ENCODE measurements at regions not wholly inside any gene's neighbourhood (a gene's known extent, or its start where the extent isn't known, plus 50 kb on each side); places are given as distances from the start of the nearest gene placed in this dataset.

GRCh38 chr13:107069108-107069776 is 501.3 kb upstream of the ARGLU1 start:
- no peak for TF ChIP-seq NR3C1 (CRISPR knock-in tag; IDR thresholded peaks at IDR 0.05)
- TF ChIP-seq DACH1 (IDR thresholded peaks at IDR 0.05; ENCODE audit: partially characterized antibody), result no peak
- TF ChIP-seq TCF7L2 (IDR thresholded peaks at IDR 0.05; ENCODE audit: low read depth, low read length), result no peak
- WGBS (ENCODE audit: insufficient coverage, low coverage, missing lambda C conversion rate), result 0% methylated on average over 4 of the region's 4 CpGs
- Histone ChIP-seq H4K20me1 (replicated peaks; ENCODE audit: control insufficient read depth, insufficient read depth, low read length) (no peaks in the 10 kb centered on the region), H3K4me1 (replicated peaks in 1 of 2; ENCODE audit: control insufficient read depth in 2 of 2, insufficient read depth in 2 of 2, low read length in 2 of 2) (no peaks in the 10 kb centered on the region), H3K79me2 (ENCODE audit: control insufficient read depth, insufficient read depth, low read length) (no peaks in the 10 kb centered on the region), H3K9ac (ENCODE audit: insufficient read depth in 1 of 2, low read depth in 2 of 2, low read length in 2 of 2) (no peak overlapping the region), H3K4me3 (no peak overlapping the region), H2AFZ (ENCODE audit: low read depth, low read length) (no peak overlapping the region), H3K36me3 (ENCODE audit: control insufficient read depth, insufficient read depth, low read length) (no peaks in the 10 kb centered on the region), H3K9me1 (ENCODE audit: control insufficient read depth, insufficient read depth, low read length) (no peaks in the 10 kb centered on the region), H3K27ac (ENCODE audit: extremely low read depth, low read depth, low read length) (no peak overlapping the region), H3K9me3 (replicated peaks; ENCODE audit: control insufficient read depth, insufficient read depth, low read depth, low read length) (no peaks in the 10 kb centered on the region), H3K4me2 (ENCODE audit: insufficient read depth, low read length) (no peak overlapping the region), H3K27me3 (ENCODE audit: control insufficient read depth in 2 of 2, insufficient read depth in 2 of 2, low read length in 2 of 2) (no peaks in the 10 kb centered on the region)
- ChIA-PET POLR2A (no interaction called here), CTCF (ENCODE audit: low intra/inter-chr PET ratio) (no interaction called here)
- intact Hi-C loops (cut with micrococcal nuclease) (no loop called here), in situ Hi-C loops (cut with MboI) (no loop called here)
- BruUV-seq (replicated peaks), result no TSS peak
- FAIRE-seq (no peak), DNase-seq (ENCODE audit: extremely low read depth in 1 of 4, low spot score in 3 of 4) (no peak), ATAC-seq (no peak)

DNA sequence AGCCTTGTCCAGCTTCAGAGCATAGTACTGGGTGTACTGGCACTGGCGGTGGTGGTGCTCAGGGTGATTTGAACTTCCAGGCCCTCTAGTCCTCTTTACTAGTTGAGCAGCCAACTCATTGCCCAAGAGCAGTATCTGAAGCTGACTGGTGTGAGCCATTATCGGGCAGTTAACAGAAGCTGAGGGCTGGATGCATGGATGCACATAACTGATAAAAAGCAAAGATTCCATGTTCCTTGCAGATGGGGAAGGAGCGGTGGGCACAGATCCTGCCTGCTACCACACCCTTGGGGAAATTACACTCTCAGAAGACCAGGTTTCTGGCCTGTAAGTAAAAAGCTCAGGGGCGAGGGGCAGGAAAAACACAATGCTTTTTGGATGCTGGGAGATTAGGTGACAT is 499.4 kb upstream of the ARGLU1 start:
- POLR2A ChIA-PET, result interaction anchor here (0.8 kb wide), 1 partner anchor 631 kb away, joined by 5 read pairs; no protein-coding TSS in a partner anchor
- DNase-seq (ENCODE audit: extremely low read depth in 1 of 4, low spot score in 3 of 4) (no peak), FAIRE-seq (no peak), ATAC-seq (no peak)
- H3K27me3 ChIP-seq (ENCODE audit: control insufficient read depth in 2 of 2, insufficient read depth in 2 of 2, low read length in 2 of 2), result no peaks in the 10 kb centered on the region
- H3K9me1 ChIP-seq (ENCODE audit: control insufficient read depth, insufficient read depth, low read length), result no peaks in the 10 kb centered on the region
- CTCF ChIA-PET (ENCODE audit: low intra/inter-chr PET ratio), result no interaction called here
- no peak overlapping the region for H2AFZ ChIP-seq (ENCODE audit: low read depth, low read length)
- H3K9me3 ChIP-seq (replicated peaks; ENCODE audit: control insufficient read depth, insufficient read depth, low read depth, low read length), result no peaks in the 10 kb centered on the region
- H3K4me1 ChIP-seq (replicated peaks in 1 of 2; ENCODE audit: control insufficient read depth in 2 of 2, insufficient read depth in 2 of 2, low read length in 2 of 2), result no peaks in the 10 kb centered on the region
- no peaks in the 10 kb centered on the region for H4K20me1 ChIP-seq (replicated peaks; ENCODE audit: control insufficient read depth, insufficient read depth, low read length)
- H3K9ac ChIP-seq (ENCODE audit: insufficient read depth in 1 of 2, low read depth in 2 of 2, low read length in 2 of 2), result no peak overlapping the region
- in situ Hi-C loops (cut with MboI) (no loop called here), intact Hi-C loops (cut with micrococcal nuclease) (no loop called here)
- H3K79me2 ChIP-seq (ENCODE audit: control insufficient read depth, insufficient read depth, low read length), result no peaks in the 10 kb centered on the region
- H3K4me2 ChIP-seq (ENCODE audit: insufficient read depth, low read length), result no peak overlapping the region
- BruUV-seq (replicated peaks), result no TSS peak
- WGBS (ENCODE audit: insufficient coverage, low coverage, missing lambda C conversion rate), result 0% methylated on average over 4 of the region's 4 CpGs
- no peak for TF ChIP-seq PHF20 (IDR thresholded peaks at IDR 0.05; ENCODE audit: partially characterized antibody)
- TF ChIP-seq NR2C1 (IDR thresholded peaks at IDR 0.05), result no peak
- TF ChIP-seq NR2C1 (tag; IDR thresholded peaks at IDR 0.05), result no peak
- TF ChIP-seq, protein P1, sequence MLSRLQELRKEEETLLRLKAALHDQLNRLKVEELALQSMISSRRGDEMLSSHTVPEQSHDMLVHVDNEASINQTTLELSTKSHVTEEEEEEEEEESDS (CRISPR knock-in tag; IDR thresholded peaks at IDR 0.05), result no peak
- no peak for TF ChIP-seq RAD21 (CRISPR knock-in tag; conservative IDR thresholded peaks at IDR 0.05 in 1 of 2, IDR thresholded peaks at IDR 0.05 in 1 of 2)
- TF ChIP-seq TCF3 (CRISPR knock-in tag; IDR thresholded peaks at IDR 0.05), result no peak
- TF ChIP-seq SPI1 (IDR thresholded peaks at IDR 0.05; ENCODE audit: borderline replicate concordance, low read depth, low read length), result no peak
- no peak for TF ChIP-seq CTBP1 (IDR thresholded peaks at IDR 0.05; ENCODE audit: borderline replicate concordance)
- no peak for TF ChIP-seq LCOR (CRISPR knock-in tag; IDR thresholded peaks at IDR 0.05)
- no peak for TF ChIP-seq DIDO1 (tag; IDR thresholded peaks at IDR 0.05; ENCODE audit: low read depth)
- no peaks in the 10 kb centered on the region for H3K36me3 ChIP-seq (ENCODE audit: control insufficient read depth, insufficient read depth, low read length)
- H3K27ac ChIP-seq (ENCODE audit: extremely low read depth, low read depth, low read length), result no peak overlapping the region
- H3K4me3 ChIP-seq, result no peak overlapping the region

Measured in K562 (cell line).